K562 (cell line): ENCODE measurements at regions not wholly inside any gene's neighbourhood (a gene's known extent, or its start where the extent isn't known, plus 50 kb on each side); places are given as distances from the start of the nearest gene placed in this dataset.

Source experiments
- ATAC-seq: fragments of 200-7000 bp; cut with Tn5 transposase; 3 replicates; pipeline ENCODE4 v1.9.1; 2020; ENCODE audit warnings: moderate library complexity
- BruUV-seq: library from RNA; stranded (reverse); fragments of 400-500 nt; replicated peaks from 2 replicates; lab custom pipeline; 2021; lab: Mats Ljungman, UMichigan
- CTCF ChIA-PET: fragments of 300-600 bp; formaldehyde crosslinking; extraction: SDS; loops from one replicate; lab custom pipeline; 2021; ENCODE audit warnings: low intra/inter-chr PET ratio; lab: Yijun Ruan, JAX
- POLR2A ChIA-PET: fragments of 300-600, 350-650 bp; sonication (Branson Sonifier 250); formaldehyde crosslinking; extraction: SDS; loops from one replicate; lab custom pipeline; 2021; ENCODE audit warnings: antibody characterized with exemption, inconsistent platforms; lab: Yijun Ruan, JAX
- DNase-seq, 4 experiments: peaks; one replicate each; pipeline versions ENCODE4 v3.0.0 to v3.0.0-alpha.2; 2011 to 2018; ENCODE audit warnings: low spot score in 3 of 4, mixed read lengths in 3 of 4; ENCODE audit errors: extremely low read depth in 1 of 4
- FAIRE-seq: peaks from 2 replicates; lab custom pipeline; 2011; peaks lifted over from hg19 to GRCh38; lab: Jason Lieb, UNC
- H2AFZ ChIP-seq: 2 replicates; pipeline ENCODE4 v1.6.0; 2011; ENCODE audit warnings: low read depth, low read length, control low read depth, inconsistent platforms
- H3K27ac ChIP-seq: fragments of 200-600 bp; 3 replicates; pipeline ENCODE4 v1.8.0; 2011; ENCODE audit warnings: low read depth, mild to moderate bottlenecking, control low read depth, inconsistent platforms, low read length, moderate library complexity, mixed read lengths; ENCODE audit errors: extremely low read depth
- H3K27me3 ChIP-seq, 2 experiments: fragments of 300-600 bp in 1 of 2; 2 replicates in 1 of 2; 3 replicates in 1 of 2; pipeline versions ENCODE4 v1.6.0 to v1.8.0; 2011; ENCODE audit warnings: inconsistent platforms in 2 of 2, low read length in 2 of 2, mild to moderate bottlenecking in 1 of 2, mixed read lengths in 1 of 2, moderate library complexity in 1 of 2; ENCODE audit not compliant: control insufficient read depth in 2 of 2, insufficient read depth in 2 of 2
- H3K36me3 ChIP-seq: fragments of 300-600 bp; 3 replicates; pipeline ENCODE4 v1.8.0; 2011; ENCODE audit warnings: mild to moderate bottlenecking, low read length, inconsistent platforms; ENCODE audit not compliant: control insufficient read depth, insufficient read depth
- H3K4me1 ChIP-seq, 2 experiments: fragments of 200-600 bp in 1 of 2; replicated peaks in 1 of 2; 2 replicates in 1 of 2; 3 replicates in 1 of 2; pipeline versions ENCODE4 v1.5.1 to v1.8.0; 2011; ENCODE audit warnings: inconsistent platforms in 2 of 2, low read length in 2 of 2, mild to moderate bottlenecking in 1 of 2, mixed read lengths in 1 of 2, moderate library complexity in 1 of 2; ENCODE audit not compliant: control insufficient read depth in 2 of 2, insufficient read depth in 2 of 2
- H3K4me2 ChIP-seq: 2 replicates; pipeline ENCODE4 v1.6.1; 2011; ENCODE audit warnings: low read length, control low read depth, inconsistent platforms, mixed read lengths; ENCODE audit not compliant: insufficient read depth
- H3K4me3 ChIP-seq: fragments of 200-600 bp; sonication (generic), shearing (Covaris generic); 2 replicates; pipeline ENCODE4 v1.5.1; 2016; ENCODE audit warnings: control low read depth, inconsistent platforms
- H3K79me2 ChIP-seq: fragments of 200-600 bp; 3 replicates; pipeline ENCODE4 v1.8.0; 2011; ENCODE audit warnings: low read length, inconsistent platforms; ENCODE audit not compliant: control insufficient read depth, insufficient read depth
- H3K9ac ChIP-seq, 2 experiments: 2 replicates each; pipeline versions ENCODE4 v1.6.0 to v1.6.1; 2011; ENCODE audit warnings: low read depth in 2 of 2, low read length in 2 of 2, control low read depth in 1 of 2, inconsistent platforms in 1 of 2, mild to moderate bottlenecking in 1 of 2, mixed read lengths in 1 of 2; ENCODE audit not compliant: insufficient read depth in 1 of 2
- H3K9me1 ChIP-seq: one replicate; pipeline ENCODE4 v1.6.0; 2011; ENCODE audit warnings: inconsistent platforms, mild to moderate bottlenecking, low read length, moderate library complexity; ENCODE audit not compliant: control insufficient read depth, insufficient read depth
- H3K9me3 ChIP-seq: replicated peaks from 2 replicates; pipeline ENCODE4 v1.5.1; 2011; ENCODE audit warnings: low read depth, low read length, inconsistent platforms; ENCODE audit not compliant: control insufficient read depth, insufficient read depth
- H4K20me1 ChIP-seq: replicated peaks from 2 replicates; pipeline ENCODE4 v1.6.1; 2011; ENCODE audit warnings: low read length, inconsistent platforms, mixed read lengths; ENCODE audit not compliant: control insufficient read depth, insufficient read depth
- BHLHE40 ChIP-seq: IDR thresholded peaks from 2 replicates; pipeline ENCODE4 v1.6.1; 2011; ENCODE audit warnings: low read length, improper control_type of control experiment
- BRCA1 ChIP-seq, 2 experiments: fragments of 450-650 bp in 1 of 2; sonication (generic) in 1 of 2; formaldehyde crosslinking in 1 of 2; IDR thresholded peaks; 2 replicates each; pipeline versions ENCODE4 v1.5.0 to v1.6.1; 2017 to 2020; ENCODE audit warnings: mild to moderate bottlenecking in 1 of 2, missing genetic modification reagents in 1 of 2
- DLX4 ChIP-seq: fragments of 250-450 bp; sonication (Bioruptor Pico); IDR thresholded peaks from 2 replicates; pipeline ENCODE4 v1.6.1; 2021; ENCODE audit warnings: mild to moderate bottlenecking
- GATAD2A ChIP-seq: fragments of 450-650 bp; IDR thresholded peaks from 2 replicates; pipeline ENCODE4 v1.6.1; 2017
- POLR2A ChIP-seq: fragments of 450-650 bp; conservative IDR thresholded peaks from 2 replicates; pipeline ENCODE4 v1.6.1; 2016
- ZNF347 ChIP-seq: fragments of 450-650 bp; formaldehyde crosslinking; IDR thresholded peaks from 2 replicates; pipeline ENCODE4 v1.4.0; 2020; ENCODE audit warnings: low read depth, mild to moderate bottlenecking, moderate library complexity
- ZNF609 ChIP-seq: sonication (generic); formaldehyde crosslinking; IDR thresholded peaks from 2 replicates; pipeline ENCODE4 v1.8.1; 2023; ENCODE audit warnings: missing genetic modification reagents, mild to moderate bottlenecking, borderline replicate concordance
- WGBS: fragments of 100-300 bp; shearing (Covaris generic); methylation state at CpG from one replicate; pipeline ENCODE4 v1.1.6; 2016; ENCODE audit warnings: low coverage, mixed read lengths; ENCODE audit not compliant: insufficient coverage; ENCODE audit errors: missing lambda C conversion rate; 5-methylcytosine and 5-hydroxymethylcytosine counted together
- in situ Hi-C: fragments of 300-500 bp; cut with MboI; formaldehyde crosslinking; loops from 4 replicates; pipeline ENCODE4 v1.15.0; 2018; ENCODE audit warnings: inconsistent platforms, mixed read lengths
- intact Hi-C: fragments of 100-400 bp; cut with micrococcal nuclease; formaldehyde crosslinking; loops from 2 replicates; pipeline ENCODE4 v1.14.2; 2022
- TF ChIP-seq, protein P1 (sequence below): sonication (generic); formaldehyde crosslinking; IDR thresholded peaks from 2 replicates; pipeline ENCODE4 v1.8.1; 2023; ENCODE audit warnings: mild to moderate bottlenecking, missing genetic modification reagents, moderate library complexity

GRCh38 chr5:91927439-91927838 is 544.3 kb upstream of the ARRDC3 start (continued):
- no peak for TF ChIP-seq ZNF609 (CRISPR knock-in tag)
- TF ChIP-seq ZNF347 (CRISPR knock-in tag) = no peak
- no peak for TF ChIP-seq BRCA1 (IDR thresholded peaks at IDR 0.05)
- no peak for TF ChIP-seq BRCA1 (CRISPR knock-in tag; IDR thresholded peaks at IDR 0.05)

DNA sequence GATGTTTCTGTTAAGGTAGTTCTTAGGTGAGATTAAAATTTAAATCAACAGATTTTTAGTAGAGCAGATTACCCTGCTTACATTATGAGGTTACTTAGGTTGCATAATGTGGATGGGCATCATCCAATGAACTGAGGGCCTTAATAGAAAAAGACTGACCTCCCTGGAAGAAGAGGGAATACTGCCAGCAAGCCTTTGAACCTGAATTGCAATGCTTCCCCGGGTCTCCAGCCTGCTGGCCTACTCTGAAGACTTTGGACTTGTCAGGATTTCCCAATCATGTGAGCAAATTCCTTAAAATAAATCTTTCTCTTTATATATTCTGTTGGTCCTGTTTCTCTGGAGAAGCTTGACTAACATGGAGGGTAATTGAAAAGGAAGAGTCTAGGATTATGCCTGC is 542.1 kb upstream of the ARRDC3 start:
- ATAC-seq = no peak
- Histone ChIP-seq H4K20me1 (no peaks in the 10 kb centered on the region), H3K9me1 (no peaks in the 10 kb centered on the region), H3K4me1 (no peaks in the 10 kb centered on the region), H3K36me3 (no peaks in the 10 kb centered on the region), H3K9ac (no peak overlapping the region), H3K4me3 (no peak overlapping the region), H3K27ac (no peak overlapping the region)
- 0% methylated on average over 1 of the region's 1 CpG for WGBS
- intact Hi-C loops (no loop called here), in situ Hi-C loops (no loop called here)
- BruUV-seq = no TSS peak
- CTCF ChIA-PET = no interaction called here
- TF ChIP-seq BHLHE40 = no peak
- no peak for TF ChIP-seq POLR2A
- no peak for TF ChIP-seq GATAD2A
- no peak for TF ChIP-seq DLX4
- TF ChIP-seq, protein P1, sequence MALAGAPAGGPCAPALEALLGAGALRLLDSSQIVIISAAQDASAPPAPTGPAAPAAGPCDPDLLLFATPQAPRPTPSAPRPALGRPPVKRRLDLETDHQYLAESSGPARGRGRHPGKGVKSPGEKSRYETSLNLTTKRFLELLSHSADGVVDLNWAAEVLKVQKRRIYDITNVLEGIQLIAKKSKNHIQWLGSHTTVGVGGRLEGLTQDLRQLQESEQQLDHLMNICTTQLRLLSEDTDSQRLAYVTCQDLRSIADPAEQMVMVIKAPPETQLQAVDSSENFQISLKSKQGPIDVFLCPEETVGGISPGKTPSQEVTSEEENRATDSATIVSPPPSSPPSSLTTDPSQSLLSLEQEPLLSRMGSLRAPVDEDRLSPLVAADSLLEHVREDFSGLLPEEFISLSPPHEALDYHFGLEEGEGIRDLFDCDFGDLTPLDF (CRISPR knock-in tag) = no peak
- TF ChIP-seq, all 486 proteins: peak for 0
- FAIRE-seq = no peak
- H2AFZ ChIP-seq = no peak overlapping the region
- no peaks in the 10 kb centered on the region for H3K27me3 ChIP-seq
- POLR2A ChIA-PET = no interaction called here
- no peaks in the 10 kb centered on the region for H3K9me3 ChIP-seq
- no peak overlapping the region for H3K4me2 ChIP-seq
- DNase-seq = no peak
- no peaks in the 10 kb centered on the region for H3K79me2 ChIP-seq
